GM20000 (cell line): ENCODE measurements at regions not wholly inside any gene's neighbourhood (a gene's known extent, or its start where the extent isn't known, plus 50 kb on each side); places are given as distances from the start of the nearest gene placed in this dataset.

Experiments
- DNase-seq: peaks from one replicate; pipeline ENCODE4 v3.0.0; 2012; ENCODE audit warnings: low spot score
- TF ChIP-seq, protein P1 (sequence below): IDR thresholded peaks from 2 replicates; pipeline ENCODE4 v1.5.1; 2012; ENCODE audit warnings: mild to moderate bottlenecking, control low read depth; ENCODE audit errors: extremely low read depth, missing control alignments

DNA sequence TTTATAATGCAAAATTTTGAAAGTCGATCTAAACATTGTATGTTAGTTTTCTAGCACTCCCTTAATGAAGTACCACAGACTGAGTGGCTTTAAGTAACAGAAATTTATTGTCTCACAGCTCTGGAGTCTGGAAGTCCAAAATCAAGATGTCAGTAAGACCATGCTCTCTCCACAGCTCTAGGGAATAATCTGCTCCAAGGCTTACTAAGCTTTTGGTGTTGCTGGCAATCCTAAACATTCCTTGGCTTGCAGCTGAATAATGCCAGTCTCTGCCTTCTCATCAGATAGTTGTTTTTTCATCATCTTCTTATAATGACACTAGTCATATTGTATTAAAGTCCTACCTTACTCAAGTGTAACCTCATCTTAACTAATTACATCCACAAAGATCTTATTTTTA, 102.2 kb downstream of the RASSF9 start:
- TF ChIP-seq, protein P1, sequence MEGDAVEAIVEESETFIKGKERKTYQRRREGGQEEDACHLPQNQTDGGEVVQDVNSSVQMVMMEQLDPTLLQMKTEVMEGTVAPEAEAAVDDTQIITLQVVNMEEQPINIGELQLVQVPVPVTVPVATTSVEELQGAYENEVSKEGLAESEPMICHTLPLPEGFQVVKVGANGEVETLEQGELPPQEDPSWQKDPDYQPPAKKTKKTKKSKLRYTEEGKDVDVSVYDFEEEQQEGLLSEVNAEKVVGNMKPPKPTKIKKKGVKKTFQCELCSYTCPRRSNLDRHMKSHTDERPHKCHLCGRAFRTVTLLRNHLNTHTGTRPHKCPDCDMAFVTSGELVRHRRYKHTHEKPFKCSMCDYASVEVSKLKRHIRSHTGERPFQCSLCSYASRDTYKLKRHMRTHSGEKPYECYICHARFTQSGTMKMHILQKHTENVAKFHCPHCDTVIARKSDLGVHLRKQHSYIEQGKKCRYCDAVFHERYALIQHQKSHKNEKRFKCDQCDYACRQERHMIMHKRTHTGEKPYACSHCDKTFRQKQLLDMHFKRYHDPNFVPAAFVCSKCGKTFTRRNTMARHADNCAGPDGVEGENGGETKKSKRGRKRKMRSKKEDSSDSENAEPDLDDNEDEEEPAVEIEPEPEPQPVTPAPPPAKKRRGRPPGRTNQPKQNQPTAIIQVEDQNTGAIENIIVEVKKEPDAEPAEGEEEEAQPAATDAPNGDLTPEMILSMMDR = no peak
- DNase-seq = no peak

DNA sequence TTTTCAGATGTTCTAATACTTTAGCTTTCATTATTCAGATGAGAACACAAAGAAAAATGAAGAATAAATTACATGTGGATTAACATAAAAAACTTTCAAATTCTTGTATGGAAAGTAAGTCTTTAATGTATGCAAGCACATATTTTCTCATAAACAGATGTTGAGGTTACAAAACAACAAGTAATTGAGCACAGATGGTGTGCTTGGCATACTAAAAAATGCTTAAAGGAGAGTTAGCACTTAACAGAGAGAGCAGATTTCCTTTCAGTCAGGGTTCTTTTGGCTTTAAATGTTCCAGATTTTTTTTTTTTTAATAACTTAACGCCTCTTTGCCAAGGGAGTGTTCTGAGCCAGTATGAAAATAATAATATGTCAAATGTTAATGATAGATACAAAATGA, 96.0 kb downstream of the RASSF9 start:
- TF ChIP-seq, protein P1 = no peak
- no peak for DNase-seq

DNA sequence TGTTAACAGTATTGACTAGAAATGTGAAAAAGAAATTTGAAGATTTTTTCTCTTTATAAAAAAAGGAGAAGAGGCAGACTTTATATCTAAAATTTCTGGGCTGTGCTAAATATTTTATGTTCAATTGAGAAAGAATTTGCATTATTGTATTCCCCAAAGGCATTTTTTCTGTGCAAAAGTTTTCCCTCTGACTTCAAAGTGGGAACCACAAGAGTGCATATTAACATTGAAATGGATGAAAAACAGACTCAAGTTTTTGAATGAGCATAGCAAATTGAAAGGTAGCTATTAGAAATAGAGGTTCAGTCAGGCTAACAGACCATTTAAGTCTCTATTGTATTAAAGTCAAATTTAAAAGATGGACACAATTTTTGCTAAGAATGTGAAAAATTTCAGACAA, 95.2 kb downstream of the RASSF9 start:
- TF ChIP-seq, protein P1 = no peak
- no peak for DNase-seq

DNA sequence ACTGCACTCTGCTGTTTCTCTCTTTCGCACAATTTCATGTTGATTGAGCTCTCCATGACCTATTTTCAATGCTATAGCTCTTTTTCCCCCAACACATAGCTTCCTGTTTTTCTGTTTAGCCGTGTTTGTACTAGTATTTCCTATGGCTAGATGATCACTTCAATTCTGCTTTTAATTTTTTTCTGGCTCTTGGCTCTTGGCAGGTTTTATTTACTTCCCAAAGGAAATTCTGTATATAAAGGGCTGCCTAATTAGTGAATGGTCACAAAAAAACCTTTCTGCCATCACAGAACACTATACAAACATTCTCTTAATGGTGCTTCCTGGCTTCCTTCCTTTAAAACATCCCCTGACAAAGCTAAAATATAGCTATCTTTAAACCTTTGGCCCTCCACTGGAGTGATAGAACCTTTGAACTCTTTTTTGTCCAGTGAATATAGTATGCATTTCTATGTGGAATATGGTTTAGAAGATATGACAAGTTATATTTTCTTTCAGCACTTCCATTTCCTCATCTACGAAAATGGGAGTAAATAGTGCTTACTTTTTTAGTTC, 88.2 kb downstream of the RASSF9 start:
- no peak for DNase-seq

More for the DNA sequence above, 88.2 kb downstream of the RASSF9 start:
- TF ChIP-seq, protein P1 = no peak
